H1 (cell line): ENCODE measurements at regions not wholly inside any gene's neighbourhood (a gene's known extent, or its start where the extent isn't known, plus 50 kb on each side); places are given as distances from the start of the nearest gene placed in this dataset.
"Not testable (repeated sequence)": the region's sequence is repeated elsewhere in the genome, so short reads cannot be mapped to it uniquely, and the experiment has no call there.

ENCODE experiments used
- CTCF ChIA-PET: fragments of 300-600 bp; sonication (Branson Sonifier 250); formaldehyde crosslinking; loops from one replicate; lab custom pipeline; 2021; ENCODE audit not compliant: partially characterized antibody; lab: Charles Lee
- POLR2A ChIA-PET: fragments of 300-600 bp; sonication (Branson Sonifier 250); formaldehyde crosslinking; loops from one replicate; lab custom pipeline; 2021; ENCODE audit warnings: inconsistent platforms; ENCODE audit not compliant: partially characterized antibody; lab: Charles Lee
- DNase-seq, 2 experiments: peaks; one replicate each; pipeline versions ENCODE4 v3.0.0 to v3.0.0-alpha.2; 2010 to 2022; ENCODE audit warnings: low spot score in 2 of 2, low read depth in 1 of 2, mixed read lengths in 1 of 2
- FAIRE-seq: peaks from 2 replicates; lab custom pipeline; 2011; peaks lifted over from hg19 to GRCh38; lab: Jason Lieb, UNC
- H2AFZ ChIP-seq: 2 replicates; pipeline ENCODE4 v1.8.1; 2012; ENCODE audit warnings: low read length, inconsistent platforms
- H2AK5ac ChIP-seq: 2 replicates; pipeline ENCODE4 v1.6.1; 2013; ENCODE audit warnings: low read depth, low read length
- H2BK120ac ChIP-seq: replicated peaks from 2 replicates; pipeline ENCODE3; 2013; ENCODE audit warnings: low read depth, low read length, inconsistent platforms
- H2BK12ac ChIP-seq: 2 replicates; pipeline ENCODE4 v1.6.1; 2013; ENCODE audit warnings: low read depth, low read length
- H2BK15ac ChIP-seq: 2 replicates; pipeline ENCODE4 v1.6.1; 2013; ENCODE audit warnings: low read length
- H2BK20ac ChIP-seq: 2 replicates; pipeline ENCODE4 v1.6.1; 2013; ENCODE audit warnings: low read length
- H2BK5ac ChIP-seq: 2 replicates; pipeline ENCODE4 v1.6.1; 2013; ENCODE audit warnings: low read depth, low read length
- H3K14ac ChIP-seq: 2 replicates; pipeline ENCODE4 v1.6.1; 2013; ENCODE audit warnings: inconsistent platforms; ENCODE audit not compliant: insufficient read length
- H3K18ac ChIP-seq: 2 replicates; pipeline ENCODE4 v1.6.1; 2013; ENCODE audit warnings: low read length; ENCODE audit errors: extremely low read depth
- H3K23ac ChIP-seq: 2 replicates; pipeline ENCODE4 v1.6.1; 2013; ENCODE audit warnings: inconsistent platforms; ENCODE audit not compliant: insufficient read length
- H3K23me2 ChIP-seq: 2 replicates; pipeline ENCODE4 v1.6.1; 2013; ENCODE audit warnings: low read depth, low read length
- H3K27ac ChIP-seq: 2 replicates; pipeline ENCODE4 v1.6.1; 2011; ENCODE audit warnings: low read depth, low read length, inconsistent platforms
- H3K27me3 ChIP-seq, 4 experiments: replicated peaks in 1 of 4; 1 replicate in 1 of 4; 2 replicates in 3 of 4; pipeline versions ENCODE4 v1.6.1 to v1.8.1; 2011 to 2013; ENCODE audit warnings: low read length in 3 of 4, mild to moderate bottlenecking in 3 of 4, inconsistent platforms in 2 of 4, mixed read lengths in 2 of 4, moderate library complexity in 1 of 4; ENCODE audit not compliant: control insufficient read depth in 3 of 4, insufficient read depth in 3 of 4; ENCODE audit errors: extremely low read depth in 1 of 4
- H3K36me3 ChIP-seq, 4 experiments: 2 replicates each; pipeline versions ENCODE4 v1.6.1 to v1.8.1; 2011 to 2013; ENCODE audit warnings: mild to moderate bottlenecking in 4 of 4, low read length in 3 of 4, moderate library complexity in 2 of 4, control low read depth in 1 of 4, inconsistent platforms in 1 of 4; ENCODE audit not compliant: insufficient read depth in 4 of 4, control insufficient read depth in 2 of 4
- H3K4ac ChIP-seq: replicated peaks from 2 replicates; pipeline ENCODE3; 2013; ENCODE audit warnings: low read length, low read depth, mixed read lengths, inconsistent platforms; ENCODE audit not compliant: insufficient read length
- H3K4me1 ChIP-seq, 4 experiments: replicated peaks in 1 of 4; 1 replicate in 1 of 4; 2 replicates in 3 of 4; pipeline versions ENCODE4 v1.6.1 to v1.8.1; 2011 to 2013; ENCODE audit warnings: low read length in 3 of 4, inconsistent platforms in 2 of 4, mixed read lengths in 1 of 4; ENCODE audit not compliant: insufficient read depth in 4 of 4, control insufficient read depth in 3 of 4
- H3K4me2 ChIP-seq, 2 experiments: 2 replicates each; pipeline versions ENCODE4 v1.6.1 to v1.8.1; 2011 to 2013; ENCODE audit warnings: low read depth in 2 of 2, low read length in 2 of 2, control low read depth in 1 of 2, inconsistent platforms in 1 of 2, mild to moderate bottlenecking in 1 of 2; ENCODE audit not compliant: insufficient read depth in 1 of 2
- H3K4me3 ChIP-seq, 4 experiments: fragments of 200-600, 300-600 bp in 1 of 4; sonication (generic), shearing (Covaris generic), sonication (Bioruptor Twin) in 1 of 4; 2 replicates each; pipeline versions ENCODE4 v1.5.1 to v1.8.1; 2011 to 2016; ENCODE audit warnings: low read length in 4 of 4, low read depth in 3 of 4, control low read depth in 2 of 4, inconsistent platforms in 2 of 4, mild to moderate bottlenecking in 2 of 4, mixed read lengths in 1 of 4, moderate library complexity in 1 of 4; ENCODE audit not compliant: insufficient read depth in 2 of 4; ENCODE audit errors: extremely low read depth in 1 of 4
- H3K56ac ChIP-seq: replicated peaks from 2 replicates; pipeline ENCODE3; 2013; ENCODE audit warnings: low read depth, mild to moderate bottlenecking, mixed read lengths, low read length, inconsistent platforms; ENCODE audit not compliant: insufficient read length
- H3K79me1 ChIP-seq: 2 replicates; pipeline ENCODE4 v1.6.1; 2013; ENCODE audit warnings: low read depth, low read length, control low read depth
- H3K79me2 ChIP-seq, 2 experiments: 2 replicates each; pipeline versions ENCODE4 v1.6.1 to v1.8.1; 2012 to 2013; ENCODE audit warnings: low read length in 2 of 2, mild to moderate bottlenecking in 2 of 2, inconsistent platforms in 1 of 2; ENCODE audit not compliant: insufficient read depth in 2 of 2, control insufficient read depth in 1 of 2
- H3K9ac ChIP-seq, 4 experiments: replicated peaks in 1 of 4; 1 replicate in 1 of 4; 2 replicates in 3 of 4; pipeline versions ENCODE4 v1.6.1 to v1.8.1; 2011 to 2013; ENCODE audit warnings: low read depth in 3 of 4, low read length in 3 of 4, control low read depth in 2 of 4, mild to moderate bottlenecking in 2 of 4, moderate library complexity in 2 of 4, inconsistent platforms in 1 of 4; ENCODE audit errors: extremely low read depth in 1 of 4
- H3K9me3 ChIP-seq, 2 experiments: 2 replicates each; pipeline versions ENCODE4 v1.6.1 to v1.8.1; 2012 to 2013; ENCODE audit warnings: mild to moderate bottlenecking in 2 of 2, moderate library complexity in 2 of 2, control low read depth in 1 of 2, inconsistent platforms in 1 of 2, low read depth in 1 of 2, low read length in 1 of 2, mixed read lengths in 1 of 2; ENCODE audit not compliant: insufficient read depth in 2 of 2
- H4K20me1 ChIP-seq, 2 experiments: replicated peaks in 1 of 2; 2 replicates each; pipeline versions ENCODE3 to v1.8.1; 2011 to 2013; ENCODE audit warnings: inconsistent platforms in 2 of 2, low read length in 2 of 2, mild to moderate bottlenecking in 1 of 2; ENCODE audit not compliant: insufficient read depth in 2 of 2, control insufficient read depth in 1 of 2
- H4K5ac ChIP-seq: 2 replicates; pipeline ENCODE4 v1.6.1; 2013; ENCODE audit warnings: low read length, low read depth, mixed read lengths, inconsistent platforms; ENCODE audit not compliant: insufficient read length
- H4K8ac ChIP-seq: 2 replicates; pipeline ENCODE4 v1.8.0; 2013; ENCODE audit warnings: mild to moderate bottlenecking, moderate library complexity, low read length, inconsistent platforms; ENCODE audit not compliant: insufficient read depth; ENCODE audit errors: extremely low read depth
- H4K91ac ChIP-seq: replicated peaks from 2 replicates; pipeline ENCODE3; 2013; ENCODE audit warnings: low read length, mixed read lengths, inconsistent platforms; ENCODE audit not compliant: insufficient read length
- SRF ChIP-seq: IDR thresholded peaks from 2 replicates; pipeline ENCODE4 v1.6.1; 2011; ENCODE audit warnings: mild to moderate bottlenecking, low read depth, low read length, moderate library complexity
- WGBS, 2 experiments: shearing (Covaris generic) in 1 of 2; methylation state at CpG; one replicate each; pipeline versions ENCODE4 v1.1.6 to v1.1.7; 2013 to 2015; ENCODE audit warnings: low lambda C conversion rate in 2 of 2, mixed read lengths in 2 of 2, inconsistent platforms in 1 of 2, low coverage in 1 of 2, missing lambda C conversion rate in 1 of 2; ENCODE audit not compliant: insufficient replicate concordance in 2 of 2, insufficient coverage in 1 of 2, insufficient read length in 1 of 2; ENCODE audit errors: extremely low coverage in 1 of 2, missing lambda C conversion rate in 1 of 2; 5-methylcytosine and 5-hydroxymethylcytosine counted together

- TF ChIP-seq SRF = no peak
- TF ChIP-seq, all 59 proteins: peak for 0
These were observed 100.4 kb upstream of the OSBPL11 start (continued) for GRCh38 chr3:125695688-125696087.

DNA sequence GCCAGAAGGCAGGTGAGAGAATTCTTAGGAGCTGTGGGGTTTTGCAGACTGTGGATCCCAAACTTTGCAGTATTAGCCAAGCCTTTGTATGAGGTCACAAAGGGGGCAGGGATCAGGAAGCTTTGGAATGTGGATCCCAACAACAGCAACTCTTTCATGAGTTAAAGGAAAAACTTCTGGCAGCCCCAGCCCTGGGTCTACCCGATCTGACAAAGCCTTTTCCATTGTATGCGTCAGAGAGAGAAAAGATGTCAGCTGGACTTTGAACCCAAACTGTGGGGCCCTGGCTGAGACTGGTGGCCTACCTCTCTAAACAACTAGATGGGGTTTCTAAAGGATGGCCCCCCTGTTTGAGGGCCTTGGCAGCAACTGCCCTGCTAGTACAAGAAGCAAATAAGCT is 101.8 kb upstream of the OSBPL11 start:
- H4K8ac ChIP-seq, H3K4me1 ChIP-seq, H3K4me2 ChIP-seq, H4K5ac ChIP-seq, H3K4me3 ChIP-seq, H3K36me3 ChIP-seq, H3K23me2 ChIP-seq, H3K27me3 ChIP-seq, H2BK12ac ChIP-seq, H3K4ac ChIP-seq, H3K14ac ChIP-seq, POLR2A ChIA-PET, H3K9ac ChIP-seq, H4K91ac ChIP-seq, H2BK120ac ChIP-seq, H3K56ac ChIP-seq, H2AK5ac ChIP-seq, FAIRE-seq, H2AFZ ChIP-seq, H4K20me1 ChIP-seq, H3K79me2 ChIP-seq, H3K9me3 ChIP-seq, H2BK20ac ChIP-seq, H3K79me1 ChIP-seq, H3K27ac ChIP-seq, H2BK15ac ChIP-seq, CTCF ChIA-PET, H3K18ac ChIP-seq, DNase-seq, H3K23ac ChIP-seq, H2BK5ac ChIP-seq: not testable (repeated sequence)
- WGBS, 2 experiments = 65% methylated on average over 2 of the region's 2 CpGs; no CpG with 5 or more reads in 1 of the 2 experiments
